DMS 273 (cell line): ENCODE measurements at regions not wholly inside any gene's neighbourhood (a gene's known extent, or its start where the extent isn't known, plus 50 kb on each side); places are given as distances from the start of the nearest gene placed in this dataset.

Experiments
- DNase-seq: peaks from one replicate; lab custom pipeline; 2025; ENCODE audit not compliant: unreplicated experiment; lab: John Stamatoyannopoulos, UW

DNA sequence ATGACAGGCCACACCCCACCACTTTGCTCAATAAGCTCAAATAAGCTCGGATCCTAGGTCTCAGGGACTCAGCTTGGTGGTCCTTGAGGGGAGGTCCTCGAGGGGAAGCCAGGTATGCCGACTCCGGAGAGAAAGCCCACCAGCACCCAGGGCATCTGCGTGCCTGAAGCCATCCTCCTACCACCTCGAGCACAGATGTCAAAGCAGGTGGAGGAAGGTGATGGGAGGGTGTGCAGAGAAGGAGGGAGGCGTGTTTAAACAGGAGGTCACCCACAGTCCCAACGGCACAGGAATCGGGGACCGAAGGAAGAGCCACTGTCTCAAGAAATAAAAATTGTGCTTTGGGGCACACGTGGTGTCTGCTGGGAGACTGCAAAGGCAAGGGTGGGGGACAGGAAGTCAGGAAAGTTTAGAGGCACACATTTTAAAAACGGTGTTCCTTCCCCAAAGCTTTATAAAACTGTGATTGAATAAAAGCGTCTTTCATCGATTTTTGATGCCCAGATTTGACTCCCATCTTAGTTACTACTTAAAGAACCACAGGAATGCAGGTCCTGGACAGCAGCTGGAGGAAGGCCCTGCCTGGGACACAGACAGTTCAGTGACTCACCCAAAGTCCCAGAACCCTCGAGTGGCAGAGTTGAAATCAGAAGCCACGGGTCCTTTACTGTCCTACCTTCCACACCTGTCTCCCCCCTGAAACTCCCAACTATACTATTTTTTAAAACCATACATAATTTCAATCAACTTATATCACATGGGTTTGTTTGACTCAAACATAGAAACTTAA lies 221.0 kb upstream of the PDE10A start:
- no peak for DNase-seq

DNA sequence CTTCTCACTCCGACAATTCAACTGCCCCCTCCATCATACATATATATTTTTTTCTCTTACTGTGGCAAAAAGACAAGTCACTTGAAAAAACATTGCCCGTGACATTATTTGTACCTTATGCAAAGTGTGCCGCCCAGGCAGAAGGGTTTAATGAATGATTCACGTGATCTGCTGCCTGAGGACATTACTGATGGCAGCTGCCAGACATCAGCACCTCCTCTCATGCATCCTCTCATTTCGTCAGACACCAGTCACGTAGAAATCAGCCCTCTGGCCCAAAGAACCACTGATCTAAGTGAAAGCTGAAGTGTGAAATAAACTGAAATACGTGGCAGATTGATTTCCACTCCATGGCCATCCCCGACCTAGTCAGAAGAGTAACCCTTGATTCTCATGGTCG lies 218.8 kb upstream of the PDE10A start:
- no peak for DNase-seq

DNA sequence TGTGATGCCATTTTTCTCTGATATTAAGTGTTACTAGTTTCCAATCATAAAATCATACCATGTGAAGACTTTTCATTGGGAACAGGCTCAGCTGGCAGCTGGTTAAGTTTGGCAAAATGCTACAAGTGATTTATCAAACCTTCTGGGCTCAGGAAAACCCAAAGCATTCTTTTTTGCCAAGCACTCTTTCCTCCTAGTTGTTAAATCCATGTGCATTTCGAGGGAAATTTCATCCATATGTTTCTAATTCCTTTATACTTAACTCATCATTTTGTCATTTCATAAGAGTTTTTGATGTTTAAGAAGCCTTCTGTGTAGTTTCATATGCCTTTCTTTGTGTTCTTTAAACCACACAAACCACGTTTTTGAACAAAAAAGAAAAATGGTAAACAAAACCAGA lies 217.6 kb upstream of the PDE10A start:
- DNase-seq = no peak

DNA sequence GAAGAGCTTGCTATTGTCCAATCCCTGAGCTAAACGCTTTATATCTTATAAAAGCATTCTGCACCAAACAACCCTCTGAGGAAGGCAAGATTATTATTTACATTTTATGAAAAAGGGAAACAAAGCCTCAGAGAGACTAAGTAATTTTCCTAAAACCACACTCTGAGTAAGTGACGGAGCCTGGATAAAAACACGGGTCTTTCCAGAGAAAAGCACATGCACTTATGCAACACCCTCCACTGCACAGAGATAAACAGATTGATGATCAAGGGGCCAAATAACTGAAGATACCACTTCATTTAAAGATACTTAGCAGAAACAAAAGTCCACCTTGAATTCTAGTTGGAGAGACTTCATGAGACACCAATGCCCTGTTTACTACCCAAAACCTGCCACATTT lies 214.7 kb upstream of the PDE10A start:
- DNase-seq = no peak

DNA sequence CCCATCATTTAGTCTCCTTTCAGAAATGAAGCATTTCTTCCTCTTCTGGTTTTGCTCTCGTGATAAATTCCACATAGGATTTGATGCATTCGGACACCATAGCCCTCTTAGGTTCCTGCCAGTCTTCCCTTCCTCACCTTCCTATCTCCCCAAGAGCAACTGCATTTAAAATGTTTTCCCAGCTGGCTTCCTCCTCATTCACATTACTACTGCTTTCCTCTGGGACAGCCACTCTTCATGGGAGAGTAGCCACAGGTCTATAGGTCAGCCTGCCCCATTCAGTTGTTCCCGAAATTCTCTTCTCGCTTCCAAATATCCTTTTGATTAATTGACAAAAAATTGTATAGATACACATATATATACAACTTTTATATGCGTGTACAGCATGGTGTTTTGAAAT lies 214.2 kb upstream of the PDE10A start:
- no peak for DNase-seq

DNA sequence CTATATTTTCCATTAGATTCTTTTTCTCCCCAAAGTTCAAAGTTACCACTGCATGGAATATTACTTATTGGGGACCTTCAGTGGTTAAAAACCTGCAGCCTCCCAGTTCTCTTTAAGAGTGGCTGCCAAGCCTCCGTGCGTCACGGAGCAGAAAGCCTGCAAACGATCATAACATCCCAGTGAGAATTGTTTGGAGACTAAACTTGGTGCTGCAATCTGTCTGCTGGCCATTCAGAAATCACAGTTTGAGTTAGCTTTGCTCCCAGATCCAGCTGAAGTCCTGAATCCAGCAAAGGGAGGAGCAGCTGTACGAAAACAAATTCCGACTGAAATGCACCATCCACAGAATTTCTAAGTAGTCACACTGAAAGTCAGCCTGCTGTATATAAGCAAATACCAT lies 213.5 kb upstream of the PDE10A start:
- DNase-seq = no peak

DNA sequence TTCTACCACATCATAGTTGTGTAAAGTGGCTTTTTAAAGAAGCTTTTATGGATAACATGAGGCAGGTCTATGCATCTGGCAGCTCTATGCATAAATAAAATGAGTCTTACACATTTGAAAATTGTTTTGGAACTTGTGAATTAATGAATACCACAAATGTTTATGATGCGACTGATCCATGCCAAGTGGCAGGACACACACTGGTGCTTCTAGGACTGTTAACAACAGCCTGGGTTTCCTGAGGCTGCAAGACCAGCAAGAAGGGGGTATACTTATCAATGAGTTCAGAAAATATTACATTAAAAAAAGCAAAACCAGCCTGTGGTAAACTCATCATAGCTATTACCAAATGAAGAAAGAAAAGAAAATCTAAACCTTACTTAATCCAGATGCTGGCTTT lies 212.9 kb upstream of the PDE10A start:
- no peak for DNase-seq

DNA sequence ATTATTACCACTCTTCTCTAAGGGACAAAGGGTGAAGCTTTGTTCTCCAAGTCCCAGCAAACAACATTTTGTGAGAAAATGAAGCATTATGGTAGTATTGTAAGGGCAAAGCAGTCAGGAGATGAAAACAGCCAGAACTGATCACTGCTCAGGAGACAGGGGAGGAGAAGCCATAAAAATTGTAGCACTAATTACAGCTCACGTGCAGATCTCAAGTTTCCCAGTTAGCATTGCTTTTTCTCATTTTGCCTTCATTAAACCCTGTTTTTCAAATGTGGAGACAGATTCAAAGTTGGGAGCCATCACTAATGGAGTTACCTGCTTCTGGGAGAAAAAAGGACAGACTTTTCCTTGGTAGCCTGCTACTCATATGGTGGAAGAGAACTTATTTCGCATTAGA lies 210.9 kb upstream of the PDE10A start:
- DNase-seq = no peak

DNA sequence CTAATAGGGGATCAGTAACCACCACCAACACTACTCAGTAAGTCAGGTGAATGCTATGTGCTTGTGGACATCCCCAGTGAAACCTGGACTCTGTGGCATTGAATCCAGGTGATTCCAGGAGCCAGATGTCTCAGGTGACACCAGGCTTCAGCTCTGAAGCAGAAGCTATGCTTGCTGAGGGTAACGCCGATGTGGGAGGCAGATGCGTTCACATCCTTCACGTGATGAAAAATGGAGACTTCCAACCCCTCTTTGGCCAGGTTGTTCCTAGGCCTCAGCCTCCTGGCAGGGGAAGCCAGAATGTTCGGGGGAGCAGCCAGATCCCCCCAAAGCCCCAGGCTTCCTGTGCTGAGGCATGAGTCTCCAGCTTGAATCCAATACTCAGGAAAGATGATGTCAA lies 209.8 kb upstream of the PDE10A start:
- DNase-seq = no peak

DNA sequence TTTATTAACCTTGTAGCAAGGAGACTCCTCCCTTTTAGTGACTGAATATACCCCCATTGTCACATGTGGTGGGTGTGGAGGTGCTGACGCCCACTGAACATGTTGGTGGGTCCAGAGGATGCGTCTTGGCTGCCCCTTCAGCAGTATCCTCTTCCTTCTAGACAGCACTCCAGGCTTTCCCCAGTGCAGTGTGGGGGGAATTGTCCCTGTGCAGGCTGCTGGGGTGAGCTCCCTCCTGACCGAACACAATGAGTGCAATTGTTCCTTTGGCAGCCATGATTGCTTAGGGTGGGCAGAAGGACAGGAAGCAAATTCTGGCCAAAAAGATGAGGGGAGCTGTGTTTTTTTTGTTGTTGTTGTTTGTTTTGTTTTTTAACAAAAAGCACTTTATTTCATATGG lies 209.3 kb upstream of the PDE10A start:
- DNase-seq = no peak

DNA sequence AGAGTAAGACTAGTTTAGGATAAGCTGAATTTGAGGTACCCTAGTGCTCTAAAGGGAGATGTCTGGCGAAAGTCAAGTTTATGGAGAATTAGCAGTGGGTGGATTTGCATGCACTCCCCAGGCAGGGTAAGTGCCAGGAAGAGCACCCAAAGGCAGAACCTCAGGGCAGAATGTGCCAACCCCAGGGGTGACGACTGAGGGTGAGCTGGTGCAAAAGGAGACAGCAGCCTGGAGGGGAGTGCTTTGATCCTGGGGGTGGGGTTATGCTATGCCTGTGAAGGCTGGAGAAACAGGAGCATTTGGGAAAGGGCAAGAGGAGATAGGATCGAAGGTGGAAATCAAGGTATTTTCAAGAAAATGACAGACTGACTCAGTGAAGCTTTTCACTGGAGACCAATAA lies 208.5 kb upstream of the PDE10A start:
- no peak for DNase-seq

DNA sequence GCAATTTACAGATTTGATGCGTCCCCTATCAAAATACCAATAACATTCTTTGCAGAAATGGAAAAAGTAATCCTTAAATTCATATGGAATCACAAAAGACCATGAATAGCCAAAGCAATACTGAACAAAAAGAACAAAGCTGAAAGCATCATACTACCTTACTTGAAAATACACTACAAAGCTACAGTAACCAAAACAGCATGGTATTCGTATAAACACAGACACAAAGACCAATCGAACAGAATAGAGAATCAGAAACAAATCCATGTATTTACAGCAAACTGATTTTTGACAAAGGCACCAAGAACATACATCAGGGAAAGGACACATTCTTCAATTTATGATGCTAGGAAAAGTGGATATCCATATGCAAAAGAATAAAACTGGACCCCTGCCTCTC lies 206.5 kb upstream of the PDE10A start:
- DNase-seq = no peak

DNA sequence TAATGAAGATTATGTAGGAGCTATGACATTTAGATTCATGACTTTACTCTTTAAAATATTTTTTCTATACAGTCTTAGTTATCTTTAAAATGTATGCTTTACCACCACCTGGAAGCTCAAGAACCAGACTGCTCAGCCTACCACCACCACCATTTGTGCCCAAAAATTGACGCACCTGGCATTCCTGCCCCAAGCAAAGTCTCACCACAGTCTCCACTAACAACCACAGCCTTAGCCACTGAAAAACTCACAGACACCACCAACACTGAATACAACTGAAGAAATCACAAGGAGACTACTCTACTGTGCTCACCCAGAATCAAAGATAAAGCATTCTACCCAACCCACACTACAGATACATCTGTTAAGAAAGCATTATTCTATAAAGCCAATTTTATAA lies 201.9 kb upstream of the PDE10A start:
- DNase-seq = no peak

DNA sequence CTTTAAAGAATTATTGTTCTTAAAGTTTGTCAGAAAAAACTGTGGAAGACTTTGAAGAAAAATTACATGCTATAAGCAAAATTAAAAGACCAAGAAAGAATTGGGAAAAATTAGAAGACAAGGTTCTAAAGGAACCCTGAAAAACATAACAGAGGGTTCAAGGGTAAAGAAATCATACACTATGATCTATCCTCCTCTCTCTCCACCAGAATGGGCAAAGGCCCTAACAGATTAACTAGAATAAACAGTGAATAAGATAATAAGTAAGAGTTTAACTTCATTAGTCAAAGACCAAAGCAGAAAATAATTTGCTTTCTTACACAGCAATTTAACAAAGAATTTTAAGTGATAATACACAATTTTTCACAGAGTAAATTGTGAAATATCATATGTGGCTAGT lies 201.2 kb upstream of the PDE10A start:
- DNase-seq = no peak

DNA sequence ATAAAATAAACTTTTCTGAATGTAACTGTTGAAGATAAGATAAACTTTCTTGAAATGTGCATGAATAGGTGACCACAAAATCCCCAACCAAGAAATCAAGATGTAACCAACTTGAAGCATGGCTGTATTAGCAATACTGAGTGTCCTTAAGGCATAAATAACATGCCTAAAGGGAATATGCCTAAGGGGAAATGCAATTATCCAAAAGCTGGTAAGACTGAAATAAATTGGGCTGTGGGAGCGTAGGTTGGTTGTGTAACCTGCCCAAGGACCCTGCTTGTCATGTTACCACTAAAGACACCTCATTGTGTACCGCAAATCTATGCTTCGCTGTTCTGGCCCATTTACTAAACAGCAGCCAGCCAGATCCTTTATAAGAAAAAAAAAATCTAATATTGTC lies 200.8 kb upstream of the PDE10A start:
- DNase-seq = no peak

DNA sequence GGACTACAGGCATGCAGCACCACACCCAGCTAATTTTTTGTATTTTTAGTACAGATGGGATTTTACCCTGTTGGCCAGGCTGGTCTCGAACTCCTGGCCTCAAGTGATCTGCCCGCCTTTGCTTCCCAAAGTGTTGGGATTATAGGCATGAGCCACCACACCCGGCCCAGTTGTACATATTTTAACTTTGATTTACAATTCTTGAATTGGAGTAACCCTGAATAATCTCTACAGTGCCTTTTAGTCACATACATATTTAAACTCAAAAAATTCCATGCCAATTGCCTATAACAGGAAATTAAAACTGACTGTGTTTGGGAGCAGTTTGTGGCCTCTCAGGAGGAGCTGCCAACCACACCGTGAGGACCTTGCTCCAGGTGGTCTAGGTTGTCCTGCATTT lies 199.8 kb upstream of the PDE10A start:
- no peak for DNase-seq

DNA sequence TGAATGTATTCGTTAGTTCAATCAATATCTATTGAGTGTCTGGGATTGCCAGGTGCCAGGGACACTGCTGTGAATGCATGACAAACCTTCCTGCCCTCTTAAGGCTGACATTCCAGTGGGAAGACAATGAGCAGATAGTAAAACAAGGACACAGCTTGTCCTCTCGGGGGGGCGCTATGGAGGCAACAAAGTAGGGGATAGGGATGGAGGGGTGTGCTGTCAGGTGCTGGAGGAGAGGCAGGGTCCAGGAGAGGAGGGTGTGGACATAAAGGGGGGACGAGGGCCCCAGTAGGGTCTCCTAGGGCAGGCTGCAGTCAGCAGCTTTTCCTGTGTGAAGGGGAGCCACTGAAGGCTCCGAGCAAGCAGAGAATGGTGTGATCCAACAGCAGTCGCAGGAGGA lies 198.2 kb upstream of the PDE10A start:
- no peak for DNase-seq

DNA sequence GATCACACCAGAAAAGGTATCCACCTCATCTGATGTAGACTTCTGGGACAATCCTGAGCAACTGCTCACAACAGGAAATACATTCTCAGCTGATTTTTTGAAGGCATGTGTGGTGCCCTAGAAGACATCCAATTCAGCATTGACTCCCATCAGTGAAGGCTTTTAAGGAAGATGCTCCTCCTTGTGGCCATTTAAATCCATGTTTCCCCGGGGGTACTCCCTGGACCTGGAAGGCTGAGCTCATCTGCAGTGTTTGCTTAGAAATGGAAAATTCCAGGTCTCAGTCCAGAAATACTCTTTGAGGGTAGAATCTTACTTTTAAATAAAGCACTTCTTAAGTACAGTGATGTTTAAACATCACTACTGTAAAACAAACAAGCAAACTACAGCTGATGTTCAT lies 195.5 kb upstream of the PDE10A start:
- peak; percentile 5 for DNase-seq

DNA sequence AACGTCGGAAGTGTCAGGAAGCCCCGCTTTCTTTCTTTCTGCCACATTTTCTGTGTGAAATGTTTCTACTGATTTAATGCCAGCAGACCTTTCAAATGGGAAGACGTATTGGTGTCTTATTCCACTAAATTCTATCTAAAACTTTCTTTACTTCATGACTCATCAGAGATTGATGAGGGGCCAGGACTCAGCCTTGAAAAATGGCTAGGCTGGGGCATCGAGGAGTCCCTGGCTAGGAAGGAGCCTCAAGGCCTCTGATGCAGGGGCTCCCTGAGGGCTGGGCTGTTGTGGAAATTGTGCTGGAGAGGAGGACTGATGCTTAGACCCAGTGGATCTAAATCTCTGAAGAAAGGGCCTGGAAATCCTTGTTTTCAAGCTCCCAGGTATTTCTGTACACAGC lies 192.8 kb upstream of the PDE10A start:
- DNase-seq = no peak

DNA sequence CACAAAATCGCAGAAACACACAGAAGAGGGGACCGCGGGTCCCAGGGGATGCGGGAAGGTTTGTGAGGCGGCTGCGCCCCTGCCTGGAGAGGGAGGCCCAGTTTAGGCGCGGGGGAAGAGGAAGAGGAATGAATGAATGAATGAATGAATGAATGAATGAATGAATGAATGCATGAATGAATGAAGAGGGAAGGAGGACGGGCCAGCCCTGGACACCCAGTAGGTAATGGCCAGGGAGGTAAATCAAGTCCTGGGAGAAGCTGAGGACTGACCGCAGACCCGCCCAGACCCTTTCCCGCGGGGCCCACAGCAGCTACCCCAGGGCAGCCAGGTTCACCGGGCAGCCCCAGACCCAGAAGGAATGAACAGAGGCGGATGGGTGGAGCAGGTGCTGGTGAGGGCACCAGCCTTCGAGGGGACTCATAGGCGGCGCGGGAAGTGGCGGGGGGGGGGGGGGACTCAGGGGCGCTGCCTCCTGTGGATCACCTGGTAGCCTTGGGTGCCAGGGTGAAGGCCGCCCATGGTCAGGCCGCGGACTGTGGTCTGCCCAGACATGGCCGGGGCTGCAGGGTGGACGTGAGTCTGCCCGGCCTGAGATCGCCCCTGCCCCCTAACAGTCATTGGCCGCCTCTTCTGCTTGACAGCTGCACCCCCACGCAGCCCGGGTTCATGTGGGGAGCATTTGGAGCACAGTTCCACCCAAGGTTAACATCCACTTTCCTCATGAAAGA lies 192.0 kb upstream of the PDE10A start:
- DNase-seq = no peak

DNA sequence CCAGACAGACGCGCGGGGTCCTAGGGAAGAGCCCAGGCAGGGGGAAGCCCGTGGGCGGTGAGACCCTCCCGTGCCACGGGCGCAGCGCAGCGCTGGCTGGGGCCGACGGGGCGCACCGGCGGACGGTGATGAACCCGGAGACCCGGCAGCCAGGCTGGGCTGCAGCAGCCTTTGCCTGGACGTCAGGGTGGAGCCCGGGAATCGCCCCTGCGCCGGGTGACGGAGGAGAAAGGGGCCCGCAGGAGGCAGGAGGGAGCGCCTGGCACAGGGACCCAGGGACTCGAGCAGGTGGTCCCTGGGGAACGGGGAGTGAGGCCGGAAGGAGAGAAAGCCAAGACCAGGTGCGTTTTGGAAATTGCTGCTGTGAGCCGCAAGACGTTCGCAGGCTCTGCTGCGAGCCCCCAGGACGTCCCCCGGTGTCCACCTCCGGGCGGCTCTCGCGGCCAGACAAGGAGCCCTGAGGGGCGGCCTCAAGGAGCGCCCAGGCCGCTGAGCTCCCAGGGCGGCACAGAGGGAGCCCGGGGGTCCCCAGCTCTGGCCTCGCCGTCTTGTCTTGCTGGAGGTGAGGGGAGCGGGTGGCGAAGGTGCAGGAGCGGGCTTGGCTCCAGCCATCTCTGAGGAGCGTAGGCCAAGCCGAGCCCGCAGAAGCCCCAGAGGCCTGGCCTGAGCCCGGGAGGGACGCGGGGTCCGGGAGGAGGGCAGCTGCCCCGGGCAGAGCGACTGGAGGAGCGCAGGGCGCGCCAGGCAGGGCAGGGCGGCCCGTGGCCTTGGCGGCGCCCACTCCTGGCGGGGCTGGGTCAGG lies 191.2 kb upstream of the PDE10A start:
- no peak for DNase-seq

DNA sequence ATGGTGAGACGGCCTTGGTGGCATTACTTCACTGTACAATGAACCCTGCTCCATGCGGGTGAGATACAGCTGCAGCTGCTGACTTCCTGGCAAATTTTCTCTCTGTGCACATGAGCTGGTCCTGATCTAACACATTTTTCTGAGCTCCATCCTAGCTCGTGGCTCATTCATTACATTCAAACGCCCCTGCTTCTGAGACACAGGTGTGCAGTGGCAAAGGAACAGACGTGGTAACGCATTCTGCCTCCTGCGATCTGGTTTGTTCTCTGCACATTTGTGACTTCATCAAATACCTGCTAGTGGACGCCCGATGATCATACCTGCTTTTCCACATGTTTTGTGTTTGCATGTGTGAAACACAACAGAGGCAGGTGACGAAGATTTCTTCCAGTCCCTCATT lies 189.6 kb upstream of the PDE10A start:
- DNase-seq = no peak
